ENCODE measurements at regions not wholly inside any gene's neighbourhood (a gene's known extent, or its start where the extent isn't known, plus 50 kb on each side); places are given as distances from the start of the nearest gene placed in this dataset.
"Not testable (repeated sequence)": the region's sequence is repeated elsewhere in the genome, so short reads cannot be mapped to it uniquely, and the experiment has no call there.

DNA sequence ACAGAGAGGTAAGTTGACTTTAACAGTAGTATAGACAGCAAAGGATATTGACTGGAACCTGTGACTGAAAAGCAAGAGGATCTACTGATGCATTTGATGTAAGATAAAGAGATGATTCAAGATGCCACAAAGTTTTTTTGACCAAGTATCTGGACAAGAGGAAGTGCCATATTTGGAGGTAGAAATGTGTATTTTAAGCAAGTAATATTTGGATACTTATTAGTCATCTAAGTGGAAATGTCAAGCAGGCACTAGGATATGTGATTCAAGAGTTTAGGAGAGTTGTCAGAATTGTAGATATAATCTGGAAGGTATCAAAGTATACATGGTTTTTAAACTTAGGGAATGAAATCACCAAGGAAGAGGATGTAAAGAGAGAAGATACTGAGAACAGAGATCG lies 686.1 kb upstream of the CHD1 start:
- FAIRE-seq: no peak
- no peak for DNase-seq (ENCODE audit: low spot score)

DNA sequence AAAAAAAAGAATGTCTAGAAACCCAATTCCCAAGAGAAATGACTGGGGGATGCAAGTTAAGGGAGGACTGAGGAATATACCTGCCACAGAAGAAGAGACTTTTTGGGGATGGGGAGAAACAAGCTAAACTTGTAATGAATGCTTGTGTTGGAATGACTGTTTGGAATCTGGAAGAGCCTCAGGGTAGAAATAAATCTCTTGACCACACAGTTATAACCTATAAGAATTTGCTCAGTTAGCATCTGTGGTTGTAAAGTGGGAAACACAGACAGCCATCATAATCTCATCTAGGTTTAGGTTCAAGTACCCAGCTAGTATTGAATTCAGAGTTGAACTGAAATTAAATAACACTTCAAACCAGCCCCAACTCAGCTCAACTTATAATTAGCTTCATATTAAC lies 678.3 kb upstream of the CHD1 start:
- FAIRE-seq (no peak), DNase-seq (ENCODE audit: low spot score) (no peak)

DNA sequence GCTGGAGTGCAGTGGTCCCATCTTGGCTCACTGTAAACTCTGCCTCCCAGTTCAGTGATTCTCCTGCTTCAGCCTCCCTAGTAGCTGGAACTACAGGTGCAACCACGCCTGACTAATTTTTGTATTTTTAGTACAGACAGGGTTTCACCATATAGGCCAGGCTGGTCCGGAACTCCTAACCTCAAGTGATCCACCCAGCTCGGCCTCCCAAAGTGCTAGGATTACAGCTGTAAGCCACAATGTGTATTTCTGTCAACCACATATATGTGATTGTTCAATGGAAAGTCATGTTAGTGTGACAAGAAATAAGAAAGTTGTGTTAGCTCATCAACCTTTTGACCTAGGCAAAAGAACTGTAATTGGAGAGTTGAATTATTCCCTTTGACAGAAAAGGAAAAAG lies 677.1 kb upstream of the CHD1 start:
- no peak for FAIRE-seq
- DNase-seq (ENCODE audit: low spot score): no peak

DNA sequence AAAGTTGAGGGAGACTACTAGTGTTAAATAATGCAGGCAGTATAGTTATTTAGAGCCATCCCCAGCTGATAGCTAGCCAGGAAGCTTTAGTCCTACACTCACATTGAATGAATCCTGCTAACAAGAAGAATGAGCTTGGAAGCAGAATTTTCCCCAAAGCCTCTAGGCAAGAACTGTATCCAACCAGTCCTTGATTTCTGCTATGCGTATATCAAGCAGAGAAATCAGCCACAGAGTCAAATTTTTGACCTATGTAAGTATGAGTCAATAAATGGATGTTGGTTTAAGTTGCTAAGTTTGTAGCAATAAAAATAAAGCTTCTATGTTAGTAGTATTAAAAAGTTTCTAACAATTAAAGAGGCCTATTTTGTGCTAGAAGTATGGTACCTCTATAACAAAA lies 672.1 kb upstream of the CHD1 start:
- FAIRE-seq (no peak), DNase-seq (ENCODE audit: low spot score) (no peak)

DNA sequence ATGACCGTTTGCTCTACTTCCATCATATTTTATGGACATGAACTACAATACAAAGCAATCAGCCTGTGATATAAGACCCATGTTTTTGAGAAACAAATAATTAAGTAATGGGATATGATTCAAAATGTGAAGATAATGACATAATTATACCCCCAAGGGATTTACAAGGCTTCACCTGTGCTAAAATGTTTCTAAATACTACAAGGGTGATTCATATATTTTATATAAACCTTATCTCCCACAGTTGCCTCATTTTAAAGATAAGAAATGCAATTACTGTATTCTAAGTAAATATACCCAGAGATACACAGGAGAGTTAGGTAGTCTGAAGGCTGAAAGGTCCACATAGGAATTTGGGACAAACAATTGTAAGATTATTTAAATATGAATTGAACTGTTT lies 662.0 kb upstream of the CHD1 start:
- DNase-seq (ENCODE audit: low spot score): no peak
- FAIRE-seq: no peak

DNA sequence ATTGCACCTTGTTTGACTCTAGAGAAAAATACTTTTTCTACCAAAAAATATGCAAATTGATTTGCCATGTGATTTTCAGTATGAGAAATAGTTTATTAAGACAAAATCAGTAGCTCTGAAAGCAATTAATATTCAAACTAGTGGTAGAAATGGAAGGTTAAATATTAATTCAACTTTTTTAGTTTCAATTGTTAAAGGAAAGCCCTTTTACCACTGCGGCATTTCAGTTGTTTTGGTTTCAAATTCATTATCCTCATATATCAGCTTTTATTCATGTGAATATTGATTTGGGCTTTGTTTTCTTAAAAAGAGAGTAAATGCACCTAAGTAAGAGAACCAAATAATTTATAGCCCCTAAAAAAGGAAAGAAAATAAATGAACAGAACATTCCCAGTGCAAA lies 660.6 kb upstream of the CHD1 start:
- FAIRE-seq (no peak), DNase-seq (ENCODE audit: low spot score) (no peak)

DNA sequence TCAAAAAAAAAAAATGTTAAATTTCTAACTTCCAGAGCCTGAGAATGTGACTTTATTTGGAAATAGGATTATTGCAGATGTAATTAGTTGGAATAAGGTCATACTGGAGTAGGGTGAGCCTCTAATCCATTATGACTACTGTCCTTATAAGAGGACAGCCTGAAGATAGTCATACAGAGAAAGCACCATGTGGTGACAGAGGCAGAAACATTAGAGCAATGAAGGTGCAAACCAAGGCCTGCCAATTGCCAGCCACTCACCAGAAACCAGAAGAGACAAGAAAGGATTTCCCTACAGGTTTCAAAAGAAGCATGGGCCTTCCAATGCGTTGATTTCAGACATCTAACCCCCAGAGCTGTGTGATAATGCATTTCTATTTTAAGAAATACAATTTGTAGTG lies 659.2 kb upstream of the CHD1 start:
- DNase-seq (ENCODE audit: low spot score) (no peak), FAIRE-seq (no peak)

DNA sequence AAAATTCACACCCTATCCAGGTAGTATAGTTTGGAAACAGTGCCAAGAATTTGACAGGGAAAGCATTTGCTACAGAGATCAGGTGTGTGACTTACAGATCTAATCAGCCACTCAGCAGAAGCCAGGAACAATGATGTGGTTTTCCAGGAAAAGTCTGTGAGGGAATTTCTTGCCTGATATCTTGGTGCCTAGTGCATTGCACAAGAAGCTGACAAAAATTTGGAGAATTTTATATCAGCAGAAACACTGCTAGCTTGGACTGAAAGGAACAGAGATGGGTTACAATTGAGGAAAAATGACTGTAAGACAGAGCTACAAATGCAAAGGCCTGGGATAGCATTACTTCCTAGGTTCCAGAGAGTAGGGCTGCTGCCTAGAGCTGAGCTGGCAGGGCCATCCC lies 658.1 kb upstream of the CHD1 start:
- DNase-seq (ENCODE audit: low spot score): no peak
- no peak for FAIRE-seq

DNA sequence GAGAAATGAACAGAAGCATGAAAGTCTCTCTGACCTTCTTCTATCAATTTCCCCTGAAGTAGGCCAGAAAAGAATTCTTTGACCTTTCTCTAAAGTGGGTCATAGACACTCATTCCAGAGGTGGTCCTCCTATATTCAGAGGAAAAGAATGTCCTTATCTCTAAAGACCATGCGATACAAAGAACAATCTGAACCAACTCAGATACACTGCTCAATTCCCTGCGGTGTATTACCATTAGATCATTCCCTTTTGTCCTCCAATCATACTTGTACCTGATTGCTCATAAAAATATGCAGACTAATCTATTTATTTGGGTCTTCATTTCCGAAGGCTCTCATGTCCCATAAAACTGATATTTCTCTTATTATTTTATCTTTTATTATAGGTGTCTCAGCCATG lies 652.4 kb upstream of the CHD1 start:
- FAIRE-seq; DNase-seq (ENCODE audit: low spot score): not testable (repeated sequence)

DNA sequence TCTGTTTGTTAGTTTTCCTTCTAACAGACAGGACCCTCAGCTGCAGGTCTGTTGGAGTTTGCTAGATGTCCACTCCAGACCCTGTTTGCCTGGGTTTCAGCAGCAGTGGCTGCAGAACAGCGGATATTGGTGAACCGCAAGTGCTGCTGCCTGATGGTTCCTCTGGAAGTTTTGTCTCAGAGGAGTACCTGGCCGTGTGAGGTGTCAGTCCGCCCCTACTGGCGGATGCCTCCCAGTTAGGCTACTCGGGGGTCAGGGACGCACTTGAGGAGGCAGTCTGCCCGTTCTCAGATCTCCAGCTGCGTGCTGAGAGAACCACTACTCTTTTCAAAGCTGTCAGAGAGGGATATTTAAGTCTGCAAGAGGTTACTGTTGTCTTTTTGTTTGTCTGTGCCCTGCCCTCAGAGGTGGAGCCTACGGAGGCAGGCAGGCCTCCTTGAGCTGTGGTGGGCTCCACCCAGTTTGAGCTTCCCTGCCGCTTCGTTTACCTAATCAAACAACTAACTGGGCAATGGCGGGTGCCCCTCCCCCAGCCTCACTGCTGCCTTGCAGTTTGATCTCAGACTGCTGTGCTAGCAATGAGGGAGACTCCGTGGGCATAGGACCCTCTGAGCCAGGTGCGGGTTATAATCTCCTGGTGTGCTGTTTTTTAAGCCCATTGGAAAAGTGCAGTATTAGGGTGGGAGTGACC lies 634.3 kb upstream of the CHD1 start:
- not testable (repeated sequence) for FAIRE-seq; DNase-seq (ENCODE audit: low spot score)

DNA sequence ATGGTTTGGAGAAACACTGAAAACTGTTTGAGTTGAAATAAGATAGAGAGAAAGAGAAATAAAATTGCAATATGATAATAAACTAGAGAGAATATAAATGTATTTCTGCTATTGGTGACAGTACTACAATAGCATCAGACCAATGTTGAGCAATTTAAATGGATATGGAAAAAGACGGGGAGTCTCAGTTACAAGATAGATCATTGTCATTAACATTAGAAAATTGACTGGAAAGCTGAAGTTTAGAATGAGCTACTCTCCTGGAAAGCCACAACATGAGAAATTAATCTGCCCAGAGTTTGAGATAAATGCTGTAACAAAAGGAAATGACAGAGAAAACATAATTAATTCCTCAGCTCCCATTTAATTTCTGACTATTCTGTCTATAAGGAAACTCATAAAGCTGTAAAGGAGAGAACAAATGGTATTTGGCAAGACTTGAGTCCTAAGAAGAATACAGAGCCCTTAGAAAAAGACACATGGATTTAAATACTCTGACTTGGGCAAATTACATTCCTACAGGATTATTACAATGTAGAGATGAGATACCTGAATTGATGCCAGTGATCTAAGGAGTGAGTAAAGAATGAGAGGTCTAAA lies 624.5 kb upstream of the CHD1 start:
- FAIRE-seq (no peak), DNase-seq (ENCODE audit: low spot score) (no peak)

DNA sequence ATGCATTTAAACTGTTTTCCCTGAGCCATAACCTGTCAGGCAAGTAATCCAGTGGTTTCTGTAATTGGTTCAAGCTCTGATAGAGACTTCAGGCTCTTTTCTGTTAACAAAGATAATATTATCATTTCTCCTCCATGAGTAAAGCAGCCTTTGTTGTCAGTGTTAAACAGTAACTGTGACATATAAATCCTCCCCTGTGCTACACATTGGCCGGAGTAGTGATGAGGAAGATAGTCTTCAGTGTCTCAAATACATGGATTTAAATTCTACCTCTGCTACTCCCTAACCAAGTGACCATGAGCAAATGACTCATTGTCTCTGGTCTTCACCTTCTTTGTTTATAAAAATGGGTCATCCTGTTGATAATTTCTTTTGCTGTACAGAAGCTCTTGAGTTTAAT lies 615.5 kb upstream of the CHD1 start:
- DNase-seq (ENCODE audit: low spot score) (no peak), FAIRE-seq (no peak)

DNA sequence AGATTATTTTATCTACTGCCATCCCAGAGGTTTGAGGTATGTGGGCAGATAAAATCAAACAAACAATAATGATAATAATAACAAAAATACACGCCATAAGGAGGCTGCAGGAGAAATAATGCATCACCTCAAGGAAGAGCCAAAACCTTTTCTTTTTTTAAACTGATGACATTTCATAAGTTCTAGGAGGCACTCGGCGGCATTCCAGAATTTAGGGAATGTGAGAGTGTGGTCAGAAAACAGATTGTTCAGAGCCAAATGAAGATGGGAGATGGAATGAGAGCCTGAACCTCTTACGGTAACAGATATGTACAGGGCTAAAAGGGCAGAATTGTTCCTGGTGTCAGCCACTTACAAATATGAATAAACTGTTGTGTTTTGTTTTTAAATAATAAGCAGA lies 615.0 kb upstream of the CHD1 start:
- FAIRE-seq: no peak
- DNase-seq (ENCODE audit: low spot score): no peak

DNA sequence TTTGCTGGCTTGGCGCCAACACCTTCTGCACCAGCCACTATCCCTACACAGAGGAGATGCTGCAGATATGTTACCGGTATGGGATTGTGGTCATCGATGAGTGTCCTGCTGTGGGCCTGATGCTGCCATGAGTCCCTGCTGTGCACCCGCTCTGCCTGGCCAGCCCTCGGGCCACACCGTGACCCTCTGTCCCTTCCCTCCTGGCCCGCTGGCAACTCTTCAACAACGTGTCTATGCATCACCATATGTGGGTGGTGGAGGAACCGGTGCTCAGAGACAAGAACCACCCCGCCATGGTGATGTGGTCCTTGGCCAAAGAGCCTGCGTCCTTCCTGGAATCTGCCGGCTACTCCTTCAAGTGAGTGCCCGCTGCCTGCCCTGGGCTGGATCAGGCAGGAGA lies 605.4 kb upstream of the CHD1 start:
- FAIRE-seq; DNase-seq (ENCODE audit: low spot score): not testable (repeated sequence)

DNA sequence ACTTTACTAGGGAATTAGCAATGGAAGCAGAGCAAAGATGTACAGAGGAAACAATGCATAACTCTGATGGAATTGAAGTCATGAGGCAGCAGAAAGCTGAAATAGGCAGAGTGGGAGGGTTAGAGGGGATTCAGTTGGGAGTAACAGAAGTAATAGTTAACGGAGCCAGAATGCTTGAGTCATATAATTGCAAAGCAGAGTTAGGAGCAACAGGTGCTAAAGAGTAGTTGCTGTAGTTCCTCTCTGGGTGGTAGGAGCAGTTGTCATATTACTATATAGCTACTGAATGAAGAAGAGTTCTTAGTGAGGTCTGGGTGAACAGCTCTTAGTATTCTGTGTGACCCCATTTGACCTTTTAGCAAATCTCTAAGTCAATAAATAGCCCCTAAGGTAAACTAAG lies 592.9 kb upstream of the CHD1 start:
- not testable (repeated sequence) for DNase-seq (ENCODE audit: low spot score); FAIRE-seq

DNA sequence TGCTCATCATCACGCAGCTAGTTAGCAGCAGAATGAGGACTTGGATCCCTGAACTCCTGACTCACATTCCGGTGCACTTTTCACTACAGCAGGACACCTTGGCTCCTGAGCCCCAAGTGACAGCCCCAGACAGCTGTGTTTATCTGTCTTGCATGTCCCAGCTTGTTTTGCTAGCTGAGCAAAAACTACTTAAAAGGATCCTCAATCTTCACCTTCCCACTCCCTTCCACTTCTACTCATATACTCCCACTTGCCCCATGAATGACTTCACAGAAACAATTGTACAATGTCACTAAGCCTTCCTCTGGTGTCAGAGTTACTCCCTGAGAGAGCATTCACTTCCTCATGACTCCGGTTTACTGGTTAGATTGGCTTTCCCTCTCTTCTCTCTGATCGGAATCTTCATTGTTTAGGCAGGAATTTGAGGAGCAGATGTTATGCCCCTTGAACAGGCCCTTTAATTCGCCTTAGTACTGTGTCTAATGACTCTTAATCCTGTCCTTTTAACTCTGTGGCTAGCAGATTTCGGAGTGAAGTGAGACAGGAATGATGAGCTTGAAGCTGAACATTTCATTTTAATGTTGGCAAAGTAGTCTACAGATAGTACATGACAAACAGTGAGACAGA lies 587.2 kb upstream of the CHD1 start:
- DNase-seq (ENCODE audit: low spot score); FAIRE-seq: not testable (repeated sequence)

DNA sequence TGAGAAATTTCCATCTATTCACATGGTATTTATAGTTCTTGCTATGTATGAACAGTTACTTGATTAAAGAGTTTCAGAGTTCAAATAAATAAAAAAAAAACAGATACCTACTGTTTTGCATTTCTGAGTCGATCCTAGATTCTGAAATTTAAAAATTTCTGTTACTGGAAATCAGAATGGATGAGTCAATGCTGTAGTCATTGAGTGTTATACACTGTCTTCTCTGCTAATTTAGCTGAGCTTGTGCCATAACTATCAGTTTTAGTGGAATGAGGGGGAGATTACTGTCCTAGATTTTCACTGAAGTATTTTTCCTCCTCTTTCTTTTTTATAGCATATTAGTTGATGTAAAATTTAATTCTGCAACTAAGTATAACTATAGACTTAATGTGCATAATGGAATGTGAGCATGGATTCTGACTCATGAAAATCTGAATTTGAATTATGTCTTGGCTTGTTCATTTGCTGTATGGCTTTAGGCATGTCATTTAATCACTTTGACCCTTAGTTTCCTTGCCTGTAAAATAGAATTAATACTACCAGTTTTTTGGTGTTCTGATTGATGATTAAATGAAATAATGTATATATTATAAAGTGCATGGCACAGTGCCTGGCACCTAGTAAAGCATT lies 581.5 kb upstream of the CHD1 start:
- not testable (repeated sequence) for DNase-seq (ENCODE audit: low spot score); FAIRE-seq

DNA sequence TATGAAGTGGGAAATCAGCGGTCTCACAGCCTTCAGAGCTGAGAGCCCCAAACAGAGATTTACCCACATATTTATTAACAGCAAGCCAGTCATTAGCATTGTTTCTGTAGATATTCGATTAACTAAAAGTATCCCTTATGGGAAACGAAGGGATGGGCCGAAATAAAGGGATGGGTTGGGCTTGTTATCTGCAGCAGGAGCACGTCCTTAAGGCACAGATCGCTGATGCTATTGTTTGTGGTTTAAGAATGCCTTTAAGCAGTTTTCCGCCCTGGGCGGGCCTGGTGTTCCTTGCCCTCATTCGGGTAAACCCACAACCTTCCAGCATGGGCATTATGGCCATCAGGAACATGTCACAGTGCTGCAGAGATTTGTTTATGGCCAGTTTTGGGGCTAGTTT lies 580.3 kb upstream of the CHD1 start:
- not testable (repeated sequence) for FAIRE-seq

DNA sequence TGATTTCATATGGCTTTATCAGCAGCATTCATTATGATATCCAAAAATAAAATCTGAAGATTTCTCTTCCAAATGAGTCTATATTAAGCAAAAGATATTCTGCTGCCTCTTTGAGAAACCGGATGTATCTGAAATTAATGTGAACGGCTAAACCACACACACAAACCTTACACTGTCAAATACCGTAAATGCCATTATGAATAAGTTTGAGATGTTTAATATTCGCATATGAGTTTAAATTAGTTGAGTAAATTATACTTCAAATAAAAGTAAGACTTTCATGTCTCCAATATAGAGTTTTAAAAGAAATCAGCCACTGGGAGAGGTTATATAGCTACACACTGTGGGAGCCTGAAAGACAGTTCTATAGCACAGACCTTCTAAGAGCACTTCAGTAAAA lies 566.6 kb upstream of the CHD1 start:
- FAIRE-seq; DNase-seq (ENCODE audit: low spot score): not testable (repeated sequence)

More for the DNA sequence above, 580.3 kb upstream of the CHD1 start:
- not testable (repeated sequence) for DNase-seq (ENCODE audit: low spot score)

DNA sequence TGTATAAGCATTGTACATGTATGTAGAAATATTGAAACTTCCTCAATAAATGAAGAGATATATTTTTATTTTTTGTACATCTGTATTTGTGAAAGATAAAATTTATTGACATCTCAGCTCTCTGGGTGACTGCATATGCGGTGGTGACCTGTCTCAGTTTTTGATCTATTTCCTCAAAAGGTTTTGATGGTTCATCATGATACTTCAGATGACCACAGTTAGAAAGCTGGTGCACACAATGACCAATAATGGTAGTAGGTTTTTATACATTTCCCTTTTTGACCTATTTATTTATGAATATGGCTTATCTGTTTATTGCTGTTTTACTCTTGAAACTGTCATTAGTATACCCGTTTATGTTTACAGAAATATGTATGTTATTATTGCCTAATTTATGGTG lies 549.6 kb upstream of the CHD1 start:
- not testable (repeated sequence) for DNase-seq (ENCODE audit: low spot score); FAIRE-seq

DNA sequence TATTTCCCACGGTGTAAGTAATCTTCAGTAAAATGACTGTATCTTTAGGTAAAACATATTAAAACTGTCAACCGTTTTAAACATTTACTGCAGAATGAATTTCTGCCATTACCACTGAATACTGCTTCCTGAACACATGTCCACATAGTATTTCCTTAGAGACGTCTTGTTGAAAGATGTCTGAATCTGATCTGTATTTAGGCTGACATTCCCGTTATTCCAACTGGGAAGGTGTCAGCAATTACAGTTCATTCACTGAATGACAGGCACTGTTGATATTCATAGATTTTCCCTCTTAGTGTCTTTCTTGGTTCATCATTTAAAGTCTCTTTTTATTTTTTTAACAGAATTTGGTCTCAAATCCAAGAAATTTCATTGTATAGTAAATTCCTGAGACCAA lies 544.5 kb upstream of the CHD1 start:
- FAIRE-seq; DNase-seq (ENCODE audit: low spot score): not testable (repeated sequence)

DNA sequence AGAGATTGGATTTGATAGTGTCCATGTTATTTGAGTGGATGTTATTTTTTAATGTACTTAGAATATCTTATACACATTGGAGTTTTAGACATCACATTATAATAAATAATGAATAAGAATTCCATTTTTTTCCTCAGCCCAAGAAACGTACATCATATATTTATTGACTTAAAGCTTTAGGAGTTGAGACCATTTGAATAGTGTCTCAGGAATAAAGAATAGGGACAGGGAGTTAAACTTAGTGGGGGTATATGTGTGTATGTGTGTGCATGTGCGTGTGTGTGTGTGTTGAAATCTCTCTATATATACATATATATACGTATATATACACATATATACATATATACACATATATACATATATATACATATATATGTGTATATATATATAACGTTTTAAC lies 542.9 kb upstream of the CHD1 start:
- not testable (repeated sequence) for FAIRE-seq; DNase-seq (ENCODE audit: low spot score)

Measured in RCC 7860 (cell line).